GM18858 (cell line): ENCODE measurements at regions not wholly inside any gene's neighbourhood (a gene's known extent, or its start where the extent isn't known, plus 50 kb on each side); places are given as distances from the start of the nearest gene placed in this dataset.
"Not testable (repeated sequence)": the region's sequence is repeated elsewhere in the genome, so short reads cannot be mapped to it uniquely, and the experiment has no call there.

Experiments
- ATAC-seq: cut with Tn5 transposase; IDR thresholded peaks from one replicate; pipeline ENCODE4 v1.9.1; 2021; ENCODE audit not compliant: unreplicated experiment

- ATAC-seq: no peak
Observed at GRCh38 chr5:34551911-34552433, 104.2 kb upstream of the RAI14 start.

GRCh38 chr5:34552686-34553085 is 103.4 kb upstream of the RAI14 start:
- ATAC-seq: no peak

GRCh38 chr5:34553581-34553980 is 102.5 kb upstream of the RAI14 start:
- ATAC-seq: no peak

- ATAC-seq: no peak
Observed at GRCh38 chr5:34554641-34555040, 101.5 kb upstream of the RAI14 start.

- no peak for ATAC-seq
Observed at GRCh38 chr5:34555699-34556508, 100.2 kb upstream of the RAI14 start.

- ATAC-seq: no peak
Observed at GRCh38 chr5:34556509-34556782, 99.7 kb upstream of the RAI14 start.

- not testable (repeated sequence) for ATAC-seq
Observed at GRCh38 chr5:34561581-34561980, 94.5 kb upstream of the RAI14 start.

GRCh38 chr5:34562791-34563190 is 93.3 kb upstream of the RAI14 start:
- ATAC-seq: no peak

GRCh38 chr5:34563269-34563668 is 92.9 kb upstream of the RAI14 start:
- no peak for ATAC-seq

- no peak for ATAC-seq
Observed at GRCh38 chr5:34563931-34564709, 92.0 kb upstream of the RAI14 start.

- no peak for ATAC-seq
Observed at GRCh38 chr5:34564710-34565235, 91.4 kb upstream of the RAI14 start.

GRCh38 chr5:34570143-34570542 is 86.0 kb upstream of the RAI14 start:
- ATAC-seq: no peak

GRCh38 chr5:34570721-34571676 is 85.1 kb upstream of the RAI14 start:
- ATAC-seq: no peak

- no peak for ATAC-seq
Observed at GRCh38 chr5:34571677-34572041, 84.5 kb upstream of the RAI14 start.

GRCh38 chr5:34574936-34575467 is 81.1 kb upstream of the RAI14 start:
- no peak for ATAC-seq

- no peak for ATAC-seq
Observed at GRCh38 chr5:34576891-34577666, 79.0 kb upstream of the RAI14 start.

- ATAC-seq: no peak
Observed at GRCh38 chr5:34578962-34579361, 77.2 kb upstream of the RAI14 start.

- no peak for ATAC-seq
Observed at GRCh38 chr5:34580983-34581382, 75.1 kb upstream of the RAI14 start.

- ATAC-seq: no peak
Observed at GRCh38 chr5:34582371-34582770, 73.8 kb upstream of the RAI14 start.

GRCh38 chr5:34583167-34583566 is 73.0 kb upstream of the RAI14 start:
- ATAC-seq: no peak
